Neural progenitor cell (in vitro differentiated cells): ENCODE measurements at regions not wholly inside any gene's neighbourhood (a gene's known extent, or its start where the extent isn't known, plus 50 kb on each side); places are given as distances from the start of the nearest gene placed in this dataset.
"Not testable (repeated sequence)": the region's sequence is repeated elsewhere in the genome, so short reads cannot be mapped to it uniquely, and the experiment has no call there.

Experiments used
- DNase-seq: peaks from one replicate; pipeline ENCODE4 v3.0.0-alpha.2; 2016; ENCODE audit warnings: low spot score
- H2AFZ ChIP-seq: fragments of 200-600 bp; sonication (generic); replicated peaks from 2 replicates; pipeline ENCODE4 v1.6.1; 2016; ENCODE audit warnings: antibody characterized with exemption
- H3F3A ChIP-seq: fragments of 200-600 bp; sonication (generic); 2 replicates; pipeline ENCODE4 v1.6.1; 2016; ENCODE audit warnings: antibody characterized with exemption, low read depth
- H3K27ac ChIP-seq: fragments of 200-600 bp; sonication (generic); 2 replicates; pipeline ENCODE4 v1.5.1; 2016; ENCODE audit warnings: mild to moderate bottlenecking
- H3K27me3 ChIP-seq: fragments of 200-600 bp; sonication (generic); 2 replicates; pipeline ENCODE4 v1.6.1; 2016; ENCODE audit warnings: mild to moderate bottlenecking, moderate library complexity
- H3K36me3 ChIP-seq: fragments of 200-600 bp; sonication (generic); 2 replicates; pipeline ENCODE4 v1.5.1; 2016
- H3K4me1 ChIP-seq: fragments of 200-600 bp; sonication (generic); 2 replicates; pipeline ENCODE4 v1.6.1; 2016; ENCODE audit warnings: mixed run types
- H3K4me2 ChIP-seq: fragments of 200-600 bp; sonication (generic); 2 replicates; pipeline ENCODE4 v1.6.1; 2016
- H3K4me3 ChIP-seq: fragments of 200-600 bp; sonication (generic); 2 replicates; pipeline ENCODE4 v1.5.1; 2016
- H3K79me2 ChIP-seq: fragments of 200-600 bp; sonication (generic); 2 replicates; pipeline ENCODE4 v1.6.1; 2016; ENCODE audit warnings: low read depth
- H3K9ac ChIP-seq: fragments of 200-600 bp; sonication (generic); 2 replicates; pipeline ENCODE4 v1.6.1; 2016
- H3K9me3 ChIP-seq: fragments of 200-600 bp; sonication (generic); 2 replicates; pipeline ENCODE4 v1.5.1; 2016; ENCODE audit warnings: low read depth
- H4K20me1 ChIP-seq: fragments of 200-600 bp; sonication (generic); 2 replicates; pipeline ENCODE4 v1.6.1; 2016; ENCODE audit warnings: low read depth
- H3K27ac Mint-ChIP-seq: 3 replicates; pipeline ENCODE4 v1.8.0; 2021; ENCODE audit warnings: mixed read lengths
- H3K27me3 Mint-ChIP-seq: 2 replicates; pipeline ENCODE4 v1.8.0; 2022; ENCODE audit warnings: low read depth, mild to moderate bottlenecking, inconsistent platforms, moderate library complexity, mixed read lengths; ENCODE audit not compliant: insufficient read depth
- H3K36me3 Mint-ChIP-seq: 3 replicates; pipeline ENCODE4 v1.8.0; 2021; ENCODE audit warnings: mixed read lengths
- H3K4me1 Mint-ChIP-seq: 3 replicates; pipeline ENCODE4 v1.8.0; 2021; ENCODE audit warnings: mixed read lengths
- H3K4me3 Mint-ChIP-seq: 3 replicates; pipeline ENCODE4 v1.8.0; 2021; ENCODE audit warnings: mild to moderate bottlenecking, moderate library complexity, mixed read lengths
- H3K9me3 Mint-ChIP-seq: 3 replicates; pipeline ENCODE4 v1.8.0; 2020; ENCODE audit warnings: mixed read lengths

GRCh38 chr16:21422824-21423223 lies 144.7 kb upstream of the CRYM start:
- H3K9me3 ChIP-seq, H3F3A ChIP-seq, H3K9me3 Mint-ChIP-seq, H3K27me3 ChIP-seq, H3K27ac Mint-ChIP-seq, H3K27me3 Mint-ChIP-seq, H3K36me3 ChIP-seq, DNase-seq, H3K4me3 ChIP-seq, H3K4me1 ChIP-seq, H3K4me1 Mint-ChIP-seq, H3K4me3 Mint-ChIP-seq, H3K36me3 Mint-ChIP-seq, H3K27ac ChIP-seq, H3K9ac ChIP-seq, H2AFZ ChIP-seq, H3K4me2 ChIP-seq, H3K79me2 ChIP-seq, H4K20me1 ChIP-seq: not testable (repeated sequence)

- H3K27ac Mint-ChIP-seq, H2AFZ ChIP-seq, H3K36me3 ChIP-seq, H3F3A ChIP-seq, H3K4me2 ChIP-seq, H3K4me3 Mint-ChIP-seq, H3K9me3 Mint-ChIP-seq, H3K27me3 Mint-ChIP-seq, H3K27me3 ChIP-seq, H3K9ac ChIP-seq, H3K4me1 Mint-ChIP-seq, H3K36me3 Mint-ChIP-seq, H3K4me1 ChIP-seq, H3K79me2 ChIP-seq, H3K9me3 ChIP-seq, H3K4me3 ChIP-seq, H4K20me1 ChIP-seq, DNase-seq, H3K27ac ChIP-seq: not testable (repeated sequence)
These were observed 126.6 kb upstream of the CRYM start for GRCh38 chr16:21404699-21405098.

DNA sequence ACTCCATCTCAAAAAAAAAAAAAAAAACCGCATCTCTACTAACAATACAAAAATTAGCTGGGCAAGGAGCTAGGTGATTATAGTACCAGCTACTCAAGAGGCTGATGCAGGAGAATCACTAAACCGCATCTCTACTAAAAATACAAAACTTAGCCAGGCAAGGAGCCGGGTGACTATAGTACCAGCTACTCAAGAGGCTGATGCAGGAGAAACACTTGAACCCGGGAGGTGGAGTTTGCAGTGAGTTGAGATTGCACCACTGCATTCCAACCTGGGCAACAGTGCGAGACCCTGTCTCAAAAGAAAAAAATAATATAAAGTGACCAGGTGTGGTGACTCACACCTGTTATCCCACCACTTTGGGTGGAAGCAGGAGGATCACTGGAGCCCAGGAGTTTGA lies 119.8 kb upstream of the CRYM start:
- H3K4me3 Mint-ChIP-seq, H3K4me1 Mint-ChIP-seq, H3K9ac ChIP-seq: not testable (repeated sequence)

DNA sequence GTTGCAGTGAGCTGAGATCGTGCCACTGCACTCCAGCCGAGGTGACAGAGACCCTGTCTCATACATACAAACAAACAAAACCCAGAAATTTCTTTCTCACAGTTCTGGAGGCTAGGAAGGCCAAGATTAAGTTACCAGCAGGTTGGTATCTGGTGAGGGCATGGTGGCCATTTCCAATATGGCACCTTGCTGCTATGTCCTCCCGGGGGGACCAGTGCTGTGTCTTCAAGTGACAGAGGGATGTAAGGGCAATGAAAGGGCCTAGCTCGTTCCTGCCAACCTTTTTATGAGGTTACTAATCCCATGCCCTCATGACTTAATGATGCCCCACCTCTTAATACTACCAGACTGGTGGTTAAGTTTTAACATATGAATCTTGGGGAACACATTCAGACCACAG lies 118.5 kb upstream of the CRYM start:
- H3K36me3 ChIP-seq, H3K4me1 ChIP-seq, H2AFZ ChIP-seq, H3K4me3 ChIP-seq, H3K27me3 Mint-ChIP-seq, H3K4me2 ChIP-seq, H3K4me1 Mint-ChIP-seq, H3K9me3 Mint-ChIP-seq, H3K79me2 ChIP-seq, H3K4me3 Mint-ChIP-seq, H4K20me1 ChIP-seq, H3K36me3 Mint-ChIP-seq, H3K9me3 ChIP-seq, H3K27me3 ChIP-seq, H3K27ac ChIP-seq, H3K27ac Mint-ChIP-seq, DNase-seq, H3K9ac ChIP-seq, H3F3A ChIP-seq: not testable (repeated sequence)

More for the DNA sequence above, 119.8 kb upstream of the CRYM start:
- not testable (repeated sequence) for H3K4me3 ChIP-seq, H3F3A ChIP-seq, H3K27ac Mint-ChIP-seq, H3K79me2 ChIP-seq, H3K27me3 Mint-ChIP-seq, H3K4me2 ChIP-seq, H3K27me3 ChIP-seq, H3K9me3 ChIP-seq, H4K20me1 ChIP-seq, H2AFZ ChIP-seq, H3K36me3 ChIP-seq, H3K4me1 ChIP-seq, DNase-seq, H3K27ac ChIP-seq, H3K36me3 Mint-ChIP-seq, H3K9me3 Mint-ChIP-seq

DNA sequence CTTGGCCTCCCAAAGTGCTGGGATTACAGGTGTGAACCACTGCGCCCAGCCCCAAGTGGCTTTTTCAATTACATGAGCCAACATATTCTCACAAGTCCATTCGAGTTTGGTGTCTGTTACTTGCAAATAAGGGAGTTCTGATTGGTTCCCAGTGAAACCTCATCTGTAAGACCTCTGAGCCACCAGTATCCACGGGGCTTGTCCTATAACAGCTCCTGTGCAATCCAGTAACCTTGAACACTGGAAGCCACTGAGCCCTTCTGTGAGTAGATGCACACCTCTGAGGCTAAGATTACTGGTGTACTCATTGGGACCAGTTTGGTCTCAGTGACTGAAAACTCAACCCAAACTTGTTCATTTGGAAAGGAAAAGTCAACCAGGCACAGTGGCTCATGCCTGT lies 112.5 kb upstream of the CRYM start:
- H3F3A ChIP-seq, H3K27ac ChIP-seq, H3K9me3 Mint-ChIP-seq, H3K4me1 Mint-ChIP-seq, H3K4me1 ChIP-seq, H3K27me3 ChIP-seq, H3K27me3 Mint-ChIP-seq, H3K36me3 ChIP-seq, H3K4me3 Mint-ChIP-seq, H2AFZ ChIP-seq, H3K79me2 ChIP-seq, H4K20me1 ChIP-seq, H3K9me3 ChIP-seq, DNase-seq, H3K27ac Mint-ChIP-seq, H3K9ac ChIP-seq, H3K36me3 Mint-ChIP-seq, H3K4me2 ChIP-seq, H3K4me3 ChIP-seq: not testable (repeated sequence)

DNA sequence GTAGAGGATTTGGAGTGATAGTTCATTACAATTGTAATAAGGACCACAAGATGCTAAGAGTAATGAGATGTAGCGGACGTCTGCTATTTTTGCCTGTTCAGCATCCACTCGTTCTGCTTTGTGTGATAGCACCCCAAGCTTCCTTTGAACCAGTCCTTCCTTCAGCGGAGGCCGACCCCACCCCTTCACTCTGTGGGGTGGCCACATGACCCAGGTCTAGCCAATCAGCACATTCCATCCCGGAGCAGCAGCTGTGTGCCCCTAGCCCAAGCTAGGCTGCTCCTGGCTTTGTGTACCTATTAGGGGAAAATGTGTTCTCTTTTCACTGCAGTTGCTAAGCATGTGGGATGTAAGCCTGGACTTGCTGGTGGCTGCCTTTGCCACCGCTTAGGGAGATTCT lies 111.8 kb upstream of the CRYM start:
- not testable (repeated sequence) for H3K27ac ChIP-seq, H3K4me1 Mint-ChIP-seq, H3F3A ChIP-seq, H3K36me3 ChIP-seq, H4K20me1 ChIP-seq, DNase-seq, H3K4me3 Mint-ChIP-seq, H3K27me3 Mint-ChIP-seq, H3K4me1 ChIP-seq, H2AFZ ChIP-seq, H3K27me3 ChIP-seq, H3K9me3 ChIP-seq, H3K79me2 ChIP-seq, H3K4me3 ChIP-seq, H3K9ac ChIP-seq, H3K27ac Mint-ChIP-seq, H3K4me2 ChIP-seq, H3K9me3 Mint-ChIP-seq, H3K36me3 Mint-ChIP-seq

- not testable (repeated sequence) for H3K4me1 Mint-ChIP-seq, DNase-seq
These were observed 109.7 kb upstream of the CRYM start for GRCh38 chr16:21387757-21388156.

GRCh38 chr16:21386201-21386915 lies 108.3 kb upstream of the CRYM start:
- H3K4me3 Mint-ChIP-seq, H2AFZ ChIP-seq, H4K20me1 ChIP-seq, H3K27me3 Mint-ChIP-seq, H3K27ac Mint-ChIP-seq, H3K36me3 Mint-ChIP-seq, H3K36me3 ChIP-seq, H3K4me1 Mint-ChIP-seq, H3K79me2 ChIP-seq, H3K27me3 ChIP-seq, H3K27ac ChIP-seq, H3F3A ChIP-seq, H3K9me3 ChIP-seq, H3K4me1 ChIP-seq, DNase-seq, H3K9me3 Mint-ChIP-seq, H3K4me2 ChIP-seq, H3K4me3 ChIP-seq, H3K9ac ChIP-seq: not testable (repeated sequence)

More at GRCh38 chr16:21387757-21388156, 109.7 kb upstream of the CRYM start:
- not testable (repeated sequence) for H3K9me3 ChIP-seq, H3K79me2 ChIP-seq, H3K27me3 ChIP-seq, H3K9ac ChIP-seq, H3K4me1 ChIP-seq, H3K27ac Mint-ChIP-seq, H2AFZ ChIP-seq, H3K36me3 Mint-ChIP-seq, H3F3A ChIP-seq, H4K20me1 ChIP-seq, H3K27ac ChIP-seq, H3K27me3 Mint-ChIP-seq, H3K4me3 ChIP-seq, H3K4me3 Mint-ChIP-seq, H3K4me2 ChIP-seq, H3K9me3 Mint-ChIP-seq, H3K36me3 ChIP-seq
